ENCODE measurements at regions not wholly inside any gene's neighbourhood (a gene's known extent, or its start where the extent isn't known, plus 50 kb on each side); places are given as distances from the start of the nearest gene placed in this dataset.
"Not testable (repeated sequence)": the region's sequence is repeated elsewhere in the genome, so short reads cannot be mapped to it uniquely, and the experiment has no call there.

DNA sequence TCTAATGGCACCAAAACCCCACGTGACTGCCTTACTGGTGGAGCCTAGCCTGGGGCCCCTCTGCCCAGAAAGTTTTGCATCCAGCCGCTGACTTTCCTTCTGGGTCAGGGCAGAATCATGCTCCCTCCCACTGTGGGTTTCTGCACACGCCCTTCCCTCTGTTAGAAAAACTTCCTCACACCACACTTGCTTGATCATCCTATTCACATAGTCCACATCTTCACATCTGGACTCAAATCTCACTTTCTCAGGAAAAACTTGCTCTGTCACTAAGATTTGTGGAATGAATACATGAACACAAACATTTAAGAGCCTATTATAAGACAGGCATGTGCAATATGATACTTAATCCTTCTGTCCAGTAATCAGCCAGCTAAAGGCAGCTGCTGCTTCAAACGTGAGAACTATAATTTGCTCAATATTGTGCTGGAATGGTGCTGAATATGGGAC lies 274.7 kb downstream of the RND3 start:
- no peak for DNase-seq (ENCODE audit: low read depth in 4 of 6, low spot score in 6 of 6)
- no peaks in the 10 kb centered on the region for H3K36me3 ChIP-seq (ENCODE audit: control insufficient read depth, insufficient read depth, low read length)
- no peak overlapping the region for H3K27ac ChIP-seq (ENCODE audit: low read depth, low read length)
- WGBS (ENCODE audit: insufficient coverage) = 71% methylated on average over 3 of the region's 4 CpGs
- H3K27me3 ChIP-seq (ENCODE audit: control insufficient read depth, insufficient read depth, low read length) = peaks cover 5% of the 10 kb centered on the region
- H3K4me1 ChIP-seq (ENCODE audit: control insufficient read depth, insufficient read depth, low read length) = no peaks in the 10 kb centered on the region
- H3K9me3 ChIP-seq (ENCODE audit: control insufficient read depth, insufficient read depth, low read length) = no peaks in the 10 kb centered on the region
- H3K4me3 ChIP-seq (ENCODE audit: low read depth, low read length) = no peak overlapping the region

DNA sequence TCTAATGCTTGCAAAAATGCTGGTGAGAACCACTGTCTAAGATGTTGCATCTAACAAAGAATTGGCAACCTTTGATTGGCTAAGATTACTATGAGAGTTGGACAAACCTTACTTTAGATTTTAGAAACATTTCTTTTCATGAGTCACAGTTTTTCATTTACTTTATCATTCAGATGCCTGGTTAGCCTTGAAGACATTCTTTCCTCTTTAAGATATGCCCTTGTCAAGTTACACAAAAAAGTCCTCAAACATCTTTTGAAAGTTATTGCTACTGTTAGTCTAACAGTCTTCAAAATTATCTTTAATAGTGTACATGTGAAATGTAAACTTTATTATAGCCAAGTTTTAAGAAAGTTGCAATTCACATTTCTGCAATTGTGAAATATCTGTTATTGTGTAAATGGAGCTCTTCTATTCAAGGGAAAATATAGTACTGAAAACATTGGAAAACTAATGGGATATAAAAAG lies 276.3 kb downstream of the RND3 start:
- no peaks in the 10 kb centered on the region for H3K36me3 ChIP-seq (ENCODE audit: control insufficient read depth, insufficient read depth, low read length)
- no peak for DNase-seq (ENCODE audit: low read depth in 4 of 6, low spot score in 6 of 6)
- H3K27ac ChIP-seq (ENCODE audit: low read depth, low read length) = no peak overlapping the region
- H3K9me3 ChIP-seq (ENCODE audit: control insufficient read depth, insufficient read depth, low read length) = no peaks in the 10 kb centered on the region
- H3K27me3 ChIP-seq (ENCODE audit: control insufficient read depth, insufficient read depth, low read length) = peaks cover 5% of the 10 kb centered on the region
- H3K4me1 ChIP-seq (ENCODE audit: control insufficient read depth, insufficient read depth, low read length) = no peaks in the 10 kb centered on the region
- no peak overlapping the region for H3K4me3 ChIP-seq (ENCODE audit: low read depth, low read length)

DNA sequence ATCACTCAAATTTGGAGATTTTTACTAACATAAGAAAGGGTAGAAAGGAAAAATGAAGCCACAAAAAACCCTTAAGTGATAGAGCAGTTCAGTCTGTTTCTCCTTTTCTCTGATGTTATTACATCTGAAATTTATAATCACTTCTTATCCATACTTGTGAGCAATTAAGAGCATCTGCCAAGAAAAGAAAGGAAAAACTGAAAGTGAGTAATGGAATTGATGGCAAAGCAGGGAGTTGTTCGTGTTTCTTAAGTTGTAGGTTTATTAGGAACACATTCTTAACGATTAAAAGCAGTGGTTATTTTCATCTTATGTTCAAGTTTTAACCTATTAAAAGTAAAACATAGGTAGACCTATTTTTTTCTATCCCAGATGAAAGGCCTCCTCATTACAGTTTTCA lies 277.7 kb downstream of the RND3 start:
- H3K27me3 ChIP-seq (ENCODE audit: control insufficient read depth, insufficient read depth, low read length) = peaks cover 5% of the 10 kb centered on the region
- H3K9me3 ChIP-seq (ENCODE audit: control insufficient read depth, insufficient read depth, low read length) = no peaks in the 10 kb centered on the region
- H3K4me3 ChIP-seq (ENCODE audit: low read depth, low read length) = no peak overlapping the region
- no peak for DNase-seq (ENCODE audit: low read depth in 4 of 6, low spot score in 6 of 6)
- no peaks in the 10 kb centered on the region for H3K36me3 ChIP-seq (ENCODE audit: control insufficient read depth, insufficient read depth, low read length)
- no CpG with 5 or more reads among the region's 2 CpGs for WGBS (ENCODE audit: insufficient coverage)
- no peaks in the 10 kb centered on the region for H3K4me1 ChIP-seq (ENCODE audit: control insufficient read depth, insufficient read depth, low read length)
- H3K27ac ChIP-seq (ENCODE audit: low read depth, low read length) = no peak overlapping the region

DNA sequence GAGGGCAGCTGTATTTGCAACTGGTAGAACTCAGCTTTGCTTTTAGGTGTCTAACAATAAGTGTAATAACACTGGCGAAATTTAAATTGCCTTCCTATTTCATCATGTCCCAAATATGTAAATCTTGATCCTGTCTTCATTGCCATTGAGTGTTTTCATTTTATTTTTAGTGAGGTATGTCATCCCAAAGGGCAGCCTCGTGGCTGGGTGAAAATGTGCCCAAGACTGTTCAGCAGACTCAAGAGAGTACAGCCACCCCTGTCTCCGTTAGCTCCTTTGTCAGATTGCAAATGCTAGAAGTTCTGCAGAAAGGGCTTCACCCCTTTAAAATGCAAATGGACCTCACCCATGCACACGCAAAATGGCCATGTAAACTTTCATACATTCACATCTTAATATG lies 278.8 kb downstream of the RND3 start:
- Histone ChIP-seq H3K4me1 (ENCODE audit: control insufficient read depth, insufficient read depth, low read length) (no peaks in the 10 kb centered on the region), H3K36me3 (ENCODE audit: control insufficient read depth, insufficient read depth, low read length) (no peaks in the 10 kb centered on the region), H3K4me3 (ENCODE audit: low read depth, low read length) (no peak overlapping the region), H3K9me3 (ENCODE audit: control insufficient read depth, insufficient read depth, low read length) (no peaks in the 10 kb centered on the region), H3K27ac (ENCODE audit: low read depth, low read length) (no peak overlapping the region), H3K27me3 (ENCODE audit: control insufficient read depth, insufficient read depth, low read length) (peaks cover 5% of the 10 kb centered on the region)
- 50% methylated on average over 2 of the region's 4 CpGs for WGBS (ENCODE audit: insufficient coverage)
- no peak for DNase-seq (ENCODE audit: low read depth in 4 of 6, low spot score in 6 of 6)

DNA sequence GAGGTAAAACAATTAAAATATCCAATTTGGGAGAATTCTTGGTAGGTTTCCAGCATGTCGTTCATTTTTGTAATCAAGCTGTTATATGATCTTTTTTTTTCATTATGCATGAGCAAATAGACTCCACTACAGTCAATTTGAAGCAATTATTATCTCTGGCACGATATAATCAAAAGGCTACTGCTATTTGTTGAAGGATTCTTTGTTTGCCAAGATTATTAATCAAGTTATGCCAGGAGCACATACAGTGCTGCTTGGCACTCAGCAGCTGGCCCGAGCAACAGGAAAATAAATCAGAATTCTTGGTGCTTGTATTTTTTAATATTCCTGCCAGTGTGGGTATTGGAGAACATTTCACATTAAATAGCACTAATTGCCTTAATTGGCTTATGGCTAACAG lies 279.5 kb downstream of the RND3 start:
- peak in 2 of 6 donors; percentile 73 for DNase-seq (ENCODE audit: low read depth in 4 of 6, low spot score in 6 of 6)

DNA sequence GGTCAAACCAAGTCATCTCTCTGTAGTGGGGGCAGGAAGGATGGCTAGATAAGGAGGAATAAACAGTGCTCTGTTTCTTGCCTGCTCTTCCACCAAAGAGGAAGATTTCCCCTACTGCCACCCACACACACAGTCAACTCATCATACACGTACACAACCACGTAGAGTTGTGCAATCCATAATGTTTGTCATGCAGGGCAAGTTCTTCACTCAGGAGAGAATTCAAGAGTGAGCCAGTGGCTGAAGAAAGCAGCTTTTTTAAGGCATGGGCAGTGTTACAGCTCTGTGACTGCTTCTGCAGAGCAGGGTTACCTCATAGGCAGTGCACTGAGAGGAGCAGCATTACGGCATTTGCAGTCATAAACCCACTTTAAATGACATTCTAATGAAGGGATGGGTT lies 283.0 kb downstream of the RND3 start:
- Histone ChIP-seq H3K4me3 (ENCODE audit: low read depth, low read length) (no peak overlapping the region), H3K27me3 (ENCODE audit: control insufficient read depth, insufficient read depth, low read length) (no peaks in the 10 kb centered on the region), H3K27ac (ENCODE audit: low read depth, low read length) (no peak overlapping the region), H3K4me1 (ENCODE audit: control insufficient read depth, insufficient read depth, low read length) (no peaks in the 10 kb centered on the region), H3K9me3 (ENCODE audit: control insufficient read depth, insufficient read depth, low read length) (no peaks in the 10 kb centered on the region), H3K36me3 (ENCODE audit: control insufficient read depth, insufficient read depth, low read length) (no peaks in the 10 kb centered on the region)
- no peak for DNase-seq (ENCODE audit: low read depth in 4 of 6, low spot score in 6 of 6)
- 73% methylated on average over 2 of the region's 3 CpGs for WGBS (ENCODE audit: insufficient coverage)

More for the DNA sequence above, 279.5 kb downstream of the RND3 start:
- H3K27ac ChIP-seq (ENCODE audit: low read depth, low read length) = no peak overlapping the region
- H3K36me3 ChIP-seq (ENCODE audit: control insufficient read depth, insufficient read depth, low read length) = no peaks in the 10 kb centered on the region
- H3K4me3 ChIP-seq (ENCODE audit: low read depth, low read length) = no peak overlapping the region
- H3K27me3 ChIP-seq (ENCODE audit: control insufficient read depth, insufficient read depth, low read length) = peaks cover 5% of the 10 kb centered on the region
- WGBS (ENCODE audit: insufficient coverage) = no CpG with 5 or more reads among the region's 3 CpGs
- H3K9me3 ChIP-seq (ENCODE audit: control insufficient read depth, insufficient read depth, low read length) = no peaks in the 10 kb centered on the region
- no peaks in the 10 kb centered on the region for H3K4me1 ChIP-seq (ENCODE audit: control insufficient read depth, insufficient read depth, low read length)

DNA sequence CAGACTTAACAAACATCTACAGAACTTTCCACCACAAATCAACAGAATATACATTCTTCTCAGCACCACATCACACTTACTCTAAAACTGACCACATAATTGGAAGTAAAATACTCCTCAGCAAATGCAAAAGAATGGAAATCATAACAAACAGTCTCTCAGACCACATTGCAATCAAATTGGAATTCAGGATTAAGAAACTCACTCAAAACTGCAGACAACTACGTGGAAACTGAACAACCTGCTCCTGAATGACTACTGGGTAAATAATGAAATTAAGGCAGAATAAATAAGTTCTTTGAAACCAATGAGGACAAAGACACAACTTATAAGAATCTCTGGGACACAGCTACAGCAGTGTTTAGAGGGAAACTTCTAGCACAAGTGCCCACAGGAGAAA lies 292.7 kb downstream of the RND3 start:
- H3K9me3 ChIP-seq (ENCODE audit: control insufficient read depth, insufficient read depth, low read length); H3K4me1 ChIP-seq (ENCODE audit: control insufficient read depth, insufficient read depth, low read length); DNase-seq (ENCODE audit: low read depth in 4 of 6, low spot score in 6 of 6); H3K27me3 ChIP-seq (ENCODE audit: control insufficient read depth, insufficient read depth, low read length); H3K27ac ChIP-seq (ENCODE audit: low read depth, low read length); H3K36me3 ChIP-seq (ENCODE audit: control insufficient read depth, insufficient read depth, low read length); H3K4me3 ChIP-seq (ENCODE audit: low read depth, low read length): not testable (repeated sequence)
- no CpG with 5 or more reads among the region's 1 CpG for WGBS (ENCODE audit: insufficient coverage)

DNA sequence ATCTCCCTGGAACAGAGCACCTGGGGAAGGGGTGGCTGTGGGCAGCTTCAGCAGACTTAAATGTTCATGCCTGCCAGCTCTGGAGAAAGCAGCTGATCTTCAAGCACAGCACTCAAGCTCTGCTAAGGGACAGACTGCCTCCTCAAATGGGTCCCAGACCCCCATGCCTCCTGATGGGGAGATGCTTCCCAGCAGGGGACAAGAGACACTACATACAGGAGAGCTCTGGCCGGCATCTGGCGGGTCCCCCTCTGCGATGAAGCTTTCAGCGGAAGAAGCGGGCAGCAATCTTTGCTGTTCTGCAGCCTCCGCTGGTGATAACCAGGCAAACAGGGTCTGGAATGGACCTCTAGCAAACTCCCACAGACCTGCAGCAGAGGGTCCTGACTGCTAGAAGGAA lies 294.8 kb downstream of the RND3 start:
- H3K27me3 ChIP-seq (ENCODE audit: control insufficient read depth, insufficient read depth, low read length) = no peaks in the 10 kb centered on the region
- no peak overlapping the region for H3K27ac ChIP-seq (ENCODE audit: low read depth, low read length)
- no peak for DNase-seq (ENCODE audit: low read depth in 4 of 6, low spot score in 6 of 6)
- WGBS (ENCODE audit: insufficient coverage) = 97% methylated on average over 6 of the region's 6 CpGs
- H3K9me3 ChIP-seq (ENCODE audit: control insufficient read depth, insufficient read depth, low read length) = peaks cover 2% of the 10 kb centered on the region
- H3K4me3 ChIP-seq (ENCODE audit: low read depth, low read length) = no peak overlapping the region
- H3K36me3 ChIP-seq (ENCODE audit: control insufficient read depth, insufficient read depth, low read length) = no peaks in the 10 kb centered on the region
- H3K4me1 ChIP-seq (ENCODE audit: control insufficient read depth, insufficient read depth, low read length) = no peaks in the 10 kb centered on the region

DNA sequence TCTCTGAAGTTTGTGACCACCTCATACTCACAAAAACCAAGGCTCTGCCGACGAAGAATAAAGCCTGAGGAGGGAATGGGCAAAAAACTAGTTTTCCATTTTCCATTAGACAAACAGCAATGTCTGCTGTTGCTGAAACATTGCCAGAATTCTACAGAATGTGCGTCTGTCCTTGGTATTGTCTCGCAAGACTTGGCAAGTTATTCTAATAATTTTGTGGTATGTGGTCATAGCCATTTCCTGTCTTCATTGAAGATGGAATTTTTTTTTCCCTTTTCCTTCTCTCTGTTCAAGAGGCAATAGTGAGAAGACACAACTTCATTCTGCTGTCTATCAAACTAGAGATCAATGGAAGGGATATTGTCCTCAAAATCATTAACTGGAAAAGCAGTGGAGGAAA lies 296.1 kb downstream of the RND3 start:
- Histone ChIP-seq H3K4me3 (ENCODE audit: low read depth, low read length) (no peak overlapping the region), H3K36me3 (ENCODE audit: control insufficient read depth, insufficient read depth, low read length) (no peaks in the 10 kb centered on the region), H3K9me3 (ENCODE audit: control insufficient read depth, insufficient read depth, low read length) (no peaks in the 10 kb centered on the region), H3K4me1 (ENCODE audit: control insufficient read depth, insufficient read depth, low read length) (no peaks in the 10 kb centered on the region), H3K27me3 (ENCODE audit: control insufficient read depth, insufficient read depth, low read length) (no peaks in the 10 kb centered on the region), H3K27ac (ENCODE audit: low read depth, low read length) (no peak overlapping the region)
- no peak for DNase-seq (ENCODE audit: low read depth in 4 of 6, low spot score in 6 of 6)
- no CpG with 5 or more reads among the region's 4 CpGs for WGBS (ENCODE audit: insufficient coverage)

DNA sequence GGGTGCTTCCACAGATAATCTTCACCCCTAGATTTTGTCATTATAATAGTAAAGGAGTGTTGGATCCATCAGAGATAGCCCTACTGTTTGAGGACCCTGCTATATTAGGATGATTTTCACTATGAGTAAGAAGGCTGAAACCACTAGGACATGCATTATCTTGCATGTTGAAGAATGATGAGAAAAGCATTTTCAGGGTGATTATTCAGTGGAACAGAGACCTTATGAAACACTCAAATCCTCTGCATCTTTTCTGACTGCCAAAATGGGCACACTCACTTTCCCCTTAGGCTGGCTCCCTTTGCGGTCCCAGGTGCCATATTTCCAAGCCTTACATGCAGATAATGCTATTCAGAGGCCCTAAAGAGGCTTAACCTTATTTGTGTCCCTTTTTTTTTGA lies 296.9 kb downstream of the RND3 start:
- no peaks in the 10 kb centered on the region for H3K27me3 ChIP-seq (ENCODE audit: control insufficient read depth, insufficient read depth, low read length)
- H3K9me3 ChIP-seq (ENCODE audit: control insufficient read depth, insufficient read depth, low read length) = no peaks in the 10 kb centered on the region
- WGBS (ENCODE audit: insufficient coverage) = 100% methylated on average over 1 of the region's 1 CpG
- no peaks in the 10 kb centered on the region for H3K36me3 ChIP-seq (ENCODE audit: control insufficient read depth, insufficient read depth, low read length)
- DNase-seq (ENCODE audit: low read depth in 4 of 6, low spot score in 6 of 6) = no peak
- H3K4me1 ChIP-seq (ENCODE audit: control insufficient read depth, insufficient read depth, low read length) = no peaks in the 10 kb centered on the region
- H3K27ac ChIP-seq (ENCODE audit: low read depth, low read length) = no peak overlapping the region
- H3K4me3 ChIP-seq (ENCODE audit: low read depth, low read length) = no peak overlapping the region
